ENCODE measurements at regions not wholly inside any gene's neighbourhood (a gene's known extent, or its start where the extent isn't known, plus 50 kb on each side); places are given as distances from the start of the nearest gene placed in this dataset.

DNA sequence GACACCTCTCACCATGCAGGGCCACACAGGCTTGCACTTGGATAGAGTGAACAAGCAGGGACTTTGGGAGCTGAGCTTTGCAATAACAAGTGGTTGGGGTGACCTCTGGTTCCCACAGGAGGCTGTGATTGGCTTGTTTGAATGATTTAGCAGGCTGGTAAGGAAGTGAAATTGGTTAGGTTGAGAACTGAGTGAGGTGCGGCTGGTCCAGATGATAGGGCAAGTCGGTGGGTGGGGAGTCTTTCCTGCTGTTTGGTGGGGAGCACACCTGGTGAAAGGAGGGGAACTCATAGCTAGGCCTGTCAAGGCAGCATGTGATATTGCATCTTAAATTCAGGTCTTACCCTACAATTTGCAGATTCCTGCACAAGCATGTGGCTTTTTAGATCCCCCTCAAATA, 794.6 kb upstream of the ZNF608 start:
- no peak for DNase-seq

DNA sequence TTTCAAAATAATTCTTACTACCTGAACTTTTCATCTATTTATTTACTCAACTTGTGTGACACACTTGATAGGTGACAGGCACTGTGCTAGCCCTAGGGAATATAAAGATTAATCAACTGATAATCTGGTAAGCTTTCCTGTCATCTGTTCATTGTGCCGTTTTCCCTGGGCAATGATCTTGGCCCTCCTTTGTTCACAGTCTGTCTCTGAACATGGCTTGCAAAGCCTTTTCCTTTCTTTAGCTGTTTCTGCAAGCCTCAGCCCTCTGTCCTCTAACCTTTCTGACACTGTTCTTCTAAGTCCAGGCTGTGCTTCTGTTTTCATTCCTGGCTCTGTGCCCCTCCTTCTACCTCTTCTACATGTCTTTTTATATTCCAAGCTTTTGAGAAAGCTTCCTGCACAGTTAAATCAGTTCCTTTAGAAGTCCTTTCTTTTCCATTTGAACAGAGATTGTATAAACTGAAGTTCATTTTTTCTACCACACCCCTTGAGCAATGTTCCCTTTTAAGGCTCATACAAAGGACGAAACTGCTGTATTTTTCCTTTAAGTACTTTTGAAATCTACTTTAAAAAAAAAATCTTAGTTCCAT, 803.0 kb upstream of the ZNF608 start:
- no peak for DNase-seq

DNA sequence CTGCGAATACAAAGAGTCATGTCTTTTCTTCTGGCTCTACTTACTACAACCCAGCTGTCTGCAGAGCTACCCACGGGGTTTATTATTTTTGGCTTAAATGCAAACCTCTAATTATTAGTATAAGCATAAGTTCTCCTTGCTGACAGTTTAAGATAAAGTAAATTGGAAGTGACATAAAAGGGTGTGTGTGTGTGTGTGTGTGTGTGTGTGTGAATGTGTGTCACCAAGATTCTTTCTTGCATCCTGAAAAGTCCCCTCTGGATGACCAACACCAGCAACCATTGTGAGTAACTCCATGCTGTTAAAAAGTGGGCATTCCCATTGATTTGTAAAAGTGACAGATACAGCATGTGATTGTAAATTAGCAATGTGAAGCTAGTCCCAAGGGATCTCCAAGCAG, 803.8 kb upstream of the ZNF608 start:
- no peak for DNase-seq

DNA sequence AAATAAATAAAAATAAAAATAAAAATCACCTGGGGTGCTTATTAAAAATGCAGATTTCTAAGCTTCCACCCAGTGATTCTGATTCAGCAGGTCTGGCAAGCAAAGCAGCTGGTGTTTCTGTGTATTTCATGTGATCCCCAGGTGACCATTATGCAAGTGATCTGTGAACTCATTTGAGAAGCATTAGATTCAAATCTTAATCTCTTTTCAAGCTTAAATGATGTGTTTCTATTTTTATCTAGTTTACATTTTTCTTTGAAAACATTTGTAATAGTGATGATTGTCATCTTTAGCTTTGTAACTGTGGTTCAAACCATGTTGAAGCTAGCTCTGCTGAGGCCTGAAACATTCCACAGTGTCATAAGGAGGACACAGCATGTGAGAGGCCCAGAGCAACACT, 804.8 kb upstream of the ZNF608 start:
- no peak for DNase-seq

DNA sequence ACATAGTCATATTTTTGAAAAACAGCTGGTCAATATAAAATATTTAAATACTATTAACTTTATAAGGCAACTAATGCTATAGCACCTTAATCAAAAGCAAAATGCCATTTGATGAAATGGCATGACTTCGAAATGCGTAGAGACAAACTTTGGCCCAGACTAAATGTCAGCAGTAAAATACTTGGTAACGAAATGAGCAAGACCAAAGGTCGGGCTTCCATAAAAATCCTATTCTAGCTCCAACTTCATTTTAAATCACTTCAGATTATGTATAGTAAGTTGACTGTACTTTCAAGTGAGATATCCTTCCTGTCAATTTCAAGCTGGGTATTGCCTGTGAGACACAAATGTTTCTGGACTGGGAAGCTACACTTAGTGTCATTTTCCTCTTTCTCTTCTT, 805.4 kb upstream of the ZNF608 start:
- no peak for DNase-seq

GRCh38 chr5:125552486-125552885, 806.0 kb upstream of the ZNF608 start:
- DNase-seq, result no peak

DNA sequence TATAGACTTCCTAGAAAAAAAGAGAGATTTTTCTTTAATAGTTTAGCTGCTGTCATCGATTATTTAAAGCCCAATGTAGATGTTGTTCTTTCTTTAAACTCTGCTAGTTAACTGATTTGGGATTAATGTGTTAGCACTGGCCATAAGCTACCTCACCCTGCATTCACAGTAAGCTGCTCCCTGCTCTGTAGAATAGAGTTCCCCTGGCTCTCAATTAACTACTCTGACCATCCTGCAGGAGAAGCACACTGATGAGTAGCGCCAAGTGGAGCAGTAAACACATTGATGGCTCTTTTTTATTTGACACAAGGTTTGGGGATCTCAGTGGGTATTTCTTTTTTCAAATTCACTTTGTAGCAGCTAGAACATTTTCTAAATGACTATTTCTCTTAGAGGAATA, 807.9 kb upstream of the ZNF608 start:
- no peak for DNase-seq

- no peak for DNase-seq
These were observed 809.2 kb upstream of the ZNF608 start for GRCh38 chr5:125555591-125555990.

DNA sequence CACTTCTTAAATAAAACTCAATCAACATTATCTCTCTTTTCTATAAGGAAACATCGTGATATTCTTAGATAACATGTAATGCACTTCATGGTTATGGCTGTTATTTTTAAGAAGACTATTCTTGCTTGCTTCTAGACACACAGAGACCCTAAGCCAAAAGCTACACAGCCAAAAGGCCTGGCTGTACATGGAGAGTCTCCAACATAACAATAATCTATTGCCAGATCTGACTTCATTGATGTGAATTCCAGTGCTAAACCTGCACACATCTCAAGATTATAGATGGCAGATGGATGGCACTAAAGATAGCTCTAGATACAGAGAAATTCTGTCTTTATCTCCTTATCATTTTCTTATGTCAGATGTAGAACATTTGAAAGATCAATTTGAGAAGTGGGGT, 811.6 kb upstream of the ZNF608 start:
- DNase-seq, result no peak

DNA sequence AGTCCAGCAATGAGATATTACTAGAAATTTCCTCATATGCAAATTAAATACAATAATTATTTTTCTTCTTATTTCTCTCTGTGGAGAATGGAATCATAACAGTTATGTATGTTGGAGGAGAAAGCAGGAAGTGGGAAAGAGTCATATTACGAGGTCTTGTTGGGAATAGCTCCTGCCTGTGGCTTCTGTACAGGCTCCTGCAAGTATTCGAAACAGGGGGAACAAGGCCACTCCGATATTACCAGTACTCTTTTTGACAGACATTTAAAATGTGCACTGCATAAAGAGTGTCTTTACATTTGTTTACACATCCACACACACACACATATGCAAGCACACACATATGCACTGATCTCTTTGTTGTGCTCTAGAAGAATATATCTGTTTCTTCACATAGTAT, 812.0 kb upstream of the ZNF608 start:
- DNase-seq, result no peak

DNA sequence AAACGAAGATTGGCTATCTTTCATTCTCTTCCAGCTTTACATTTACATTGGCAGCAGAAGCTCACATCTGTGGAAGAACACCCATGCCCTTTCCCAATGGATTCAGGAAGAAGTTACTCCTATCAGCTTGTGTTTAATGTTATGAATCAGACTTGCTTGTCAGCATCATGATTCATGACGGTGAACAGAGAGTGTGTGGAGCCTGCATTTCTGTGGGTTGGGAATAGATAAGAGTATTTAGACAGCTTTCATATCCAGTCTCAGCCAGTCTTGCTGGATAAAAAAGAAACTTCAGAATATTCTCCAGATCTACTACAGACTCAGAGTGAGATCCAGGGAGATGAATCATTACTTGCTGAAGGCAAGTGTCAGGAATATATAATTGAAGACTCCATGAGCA, 812.9 kb upstream of the ZNF608 start:
- DNase-seq, result no peak

GRCh38 chr5:125560476-125561225, 814.2 kb upstream of the ZNF608 start:
- DNase-seq, result no peak

DNA sequence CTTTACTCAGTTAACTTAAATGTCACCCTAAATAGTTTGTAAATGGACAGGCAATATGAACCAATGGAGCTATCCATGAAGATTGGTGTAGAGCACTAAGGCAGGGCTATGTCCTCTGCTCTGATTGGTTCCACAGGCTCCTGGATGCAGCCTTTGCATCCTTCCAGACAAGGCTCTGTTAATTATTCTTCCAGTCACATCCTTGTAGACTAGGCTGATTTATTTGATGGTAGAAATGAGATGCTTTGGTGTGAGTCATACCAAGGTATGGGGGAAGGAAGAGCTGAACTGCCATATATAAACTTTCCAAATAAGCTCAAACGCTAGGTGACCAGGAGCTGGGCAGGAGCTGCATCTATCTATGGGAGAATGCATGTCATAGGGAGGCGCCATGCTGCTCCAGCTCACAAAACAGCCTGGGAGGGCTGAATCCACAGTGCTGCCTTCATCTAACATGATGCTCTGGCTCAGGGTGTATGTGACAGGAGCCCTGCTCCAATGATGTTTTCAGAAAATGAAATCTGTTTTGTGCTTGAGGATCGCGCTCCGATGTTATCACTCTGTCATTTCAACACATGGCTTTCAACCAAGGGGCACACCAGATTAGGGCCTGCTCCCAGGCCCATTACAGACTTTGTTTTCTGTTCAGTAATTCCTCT, 818.0 kb upstream of the ZNF608 start:
- no peak for DNase-seq

DNA sequence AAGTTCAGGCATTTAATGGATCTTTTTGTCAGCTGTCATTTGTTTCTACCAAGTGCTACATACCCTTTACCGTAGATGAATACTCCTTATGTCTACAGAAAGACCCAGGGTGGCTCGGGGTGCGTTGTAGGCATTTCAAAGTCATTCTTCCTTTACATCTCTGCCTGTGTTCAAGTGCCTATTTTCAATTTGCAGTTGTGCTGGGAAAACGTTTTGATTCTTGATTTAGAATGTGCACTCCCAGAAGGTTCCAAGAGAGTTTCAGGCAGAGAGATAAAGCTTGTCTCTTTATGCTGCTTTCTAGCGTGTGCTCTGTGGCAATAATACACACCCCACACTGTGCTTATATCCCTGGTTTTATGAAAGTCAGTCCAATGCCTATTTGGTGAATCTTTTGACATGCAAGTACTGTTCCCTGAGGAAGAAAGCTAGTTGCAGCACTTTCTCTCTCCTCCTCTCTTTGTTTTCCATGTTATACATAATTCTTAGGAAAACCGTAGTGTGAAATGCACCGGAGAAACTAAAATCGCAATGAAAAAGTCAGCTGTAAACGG, 828.1 kb upstream of the ZNF608 start:
- DNase-seq, result no peak

DNA sequence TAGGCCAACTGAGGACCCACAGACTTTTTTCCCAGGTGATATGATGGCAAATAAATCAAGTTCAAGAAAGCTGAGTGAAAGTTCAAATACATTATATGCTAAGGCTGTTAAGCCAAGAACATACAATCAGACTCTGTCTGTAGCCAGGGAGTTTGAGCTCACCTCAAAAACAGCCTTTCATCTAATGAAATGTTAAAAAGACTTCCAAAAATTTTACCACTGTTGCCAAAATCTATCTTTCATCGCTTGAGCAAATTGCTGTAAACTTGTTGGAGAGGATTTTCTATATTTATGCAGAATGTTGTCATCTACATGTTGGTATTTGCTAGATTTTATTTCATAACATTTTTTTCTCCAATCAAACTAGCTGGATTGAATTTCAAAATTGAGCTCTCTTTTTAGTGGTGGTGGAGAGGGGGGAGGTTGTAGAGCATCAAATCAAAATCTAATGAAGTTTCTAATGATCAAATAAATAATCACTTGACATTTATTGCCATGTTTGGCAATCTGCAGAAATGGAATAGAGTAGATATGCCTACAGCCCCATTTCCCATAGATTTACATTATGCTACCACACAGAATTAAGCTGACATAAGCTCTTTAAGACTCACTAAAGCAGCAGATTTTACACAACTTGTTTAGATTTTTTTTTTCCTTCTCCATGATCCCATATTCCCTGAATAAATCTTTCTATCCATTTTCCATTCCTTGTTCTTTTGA, 828.9 kb upstream of the ZNF608 start:
- no peak for DNase-seq

DNA sequence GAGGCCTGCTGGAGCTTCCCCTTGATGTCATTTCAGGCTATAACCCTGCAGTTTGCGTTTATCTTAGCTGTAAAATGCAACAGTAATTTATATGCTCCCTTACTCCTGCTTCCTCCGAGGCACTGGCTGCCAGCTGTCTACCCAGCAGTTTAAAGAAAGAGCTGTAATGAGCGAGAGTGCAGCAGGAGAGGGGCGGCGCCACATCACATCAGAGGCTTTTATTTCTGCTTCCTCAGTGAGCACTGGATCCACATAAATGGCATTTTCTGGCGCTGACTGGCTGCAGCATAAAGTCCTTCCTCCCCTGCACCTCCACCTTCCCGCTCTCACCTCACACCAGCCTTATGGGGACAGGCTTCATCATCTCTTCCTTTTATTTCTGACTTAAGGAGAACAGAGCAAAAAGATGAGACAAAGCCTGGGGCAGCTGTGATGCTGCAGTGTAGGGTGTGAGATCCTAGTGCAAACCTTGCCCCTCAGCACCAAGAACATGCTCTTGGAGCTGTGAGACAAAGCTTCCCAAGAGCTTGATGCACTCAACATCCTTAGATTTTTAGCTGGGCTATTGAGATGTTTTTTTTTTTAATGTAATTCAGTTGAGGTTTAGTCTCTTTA, 829.6 kb upstream of the ZNF608 start:
- DNase-seq, result no peak

DNA sequence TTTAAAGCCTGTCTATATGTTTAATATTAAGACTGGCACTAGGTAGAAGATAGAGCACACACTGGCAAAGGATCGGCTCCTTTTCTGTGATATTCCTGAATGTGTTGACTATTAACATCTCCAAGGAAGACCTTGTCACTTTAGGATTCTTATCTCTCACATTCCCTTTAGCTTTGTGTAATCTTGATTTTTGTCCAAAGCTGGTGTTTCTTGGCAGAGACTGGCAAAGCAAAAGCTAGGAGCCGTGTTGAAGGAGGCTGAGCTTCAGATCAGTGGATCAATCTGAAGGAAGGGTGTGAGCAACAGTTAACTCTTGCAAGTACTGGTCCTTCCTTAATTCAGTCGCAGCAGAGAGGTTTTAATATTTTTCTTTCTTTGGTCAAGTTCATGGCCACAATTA, 830.4 kb upstream of the ZNF608 start:
- no peak for DNase-seq

DNA sequence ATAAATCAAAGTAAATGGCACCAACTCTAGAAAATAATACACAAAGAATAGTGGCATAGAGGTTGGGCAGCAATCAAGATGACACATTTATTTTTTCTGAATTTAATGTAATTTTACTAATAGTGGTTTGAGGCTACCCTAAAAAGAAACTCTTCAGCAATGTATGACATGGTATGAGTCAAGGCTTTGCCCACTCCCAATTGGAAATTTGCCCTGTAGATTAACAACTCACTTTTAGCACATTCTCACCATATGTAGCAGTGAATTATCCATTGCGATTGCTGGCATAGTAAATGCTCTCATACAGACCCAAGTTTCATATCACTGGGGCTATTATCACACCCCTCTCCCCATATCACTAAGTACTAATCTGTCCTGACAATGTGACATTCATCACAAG, 832.1 kb upstream of the ZNF608 start:
- no peak for DNase-seq

DNA sequence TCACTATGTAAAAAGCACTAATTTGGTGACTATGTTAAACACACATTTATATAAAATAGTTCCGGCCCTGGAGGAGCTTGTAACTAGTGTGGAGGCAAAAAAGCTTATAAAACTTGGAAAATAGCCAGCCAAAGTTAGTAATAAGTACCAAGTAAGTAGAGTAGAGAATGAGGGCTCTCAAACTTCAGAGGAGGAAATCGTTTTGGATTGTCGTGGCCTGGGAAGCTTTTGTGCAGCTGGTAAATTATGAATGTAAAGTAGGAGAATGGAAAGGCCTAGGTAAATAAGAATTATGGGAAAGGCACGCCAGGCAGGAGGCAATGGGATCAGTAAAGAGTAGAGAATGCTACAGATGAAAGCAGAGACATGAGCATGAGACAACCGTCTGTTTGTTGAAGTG, 832.7 kb upstream of the ZNF608 start:
- DNase-seq, result no peak

DNA sequence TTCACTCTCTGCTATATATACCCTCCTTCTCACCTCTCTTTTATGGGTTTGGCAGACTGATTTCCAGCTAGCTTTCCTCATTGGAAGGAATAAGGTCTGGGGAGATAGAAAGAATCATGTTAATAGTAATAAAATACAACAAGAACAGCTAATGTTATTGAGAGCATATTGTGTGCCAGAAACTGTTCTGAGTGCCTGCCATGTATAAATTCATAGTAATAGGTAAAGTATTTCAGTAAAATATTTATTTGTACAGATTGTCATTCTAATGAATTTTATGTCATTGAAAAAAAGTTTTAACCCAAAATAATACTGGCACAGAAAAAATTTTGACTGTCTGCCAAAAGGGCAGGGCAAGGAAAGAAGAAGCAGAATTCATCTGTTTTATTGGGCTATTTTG, 834.9 kb upstream of the ZNF608 start:
- no peak for DNase-seq

- DNase-seq, result no peak
These were observed 835.9 kb upstream of the ZNF608 start for GRCh38 chr5:125582352-125582751.

DNA sequence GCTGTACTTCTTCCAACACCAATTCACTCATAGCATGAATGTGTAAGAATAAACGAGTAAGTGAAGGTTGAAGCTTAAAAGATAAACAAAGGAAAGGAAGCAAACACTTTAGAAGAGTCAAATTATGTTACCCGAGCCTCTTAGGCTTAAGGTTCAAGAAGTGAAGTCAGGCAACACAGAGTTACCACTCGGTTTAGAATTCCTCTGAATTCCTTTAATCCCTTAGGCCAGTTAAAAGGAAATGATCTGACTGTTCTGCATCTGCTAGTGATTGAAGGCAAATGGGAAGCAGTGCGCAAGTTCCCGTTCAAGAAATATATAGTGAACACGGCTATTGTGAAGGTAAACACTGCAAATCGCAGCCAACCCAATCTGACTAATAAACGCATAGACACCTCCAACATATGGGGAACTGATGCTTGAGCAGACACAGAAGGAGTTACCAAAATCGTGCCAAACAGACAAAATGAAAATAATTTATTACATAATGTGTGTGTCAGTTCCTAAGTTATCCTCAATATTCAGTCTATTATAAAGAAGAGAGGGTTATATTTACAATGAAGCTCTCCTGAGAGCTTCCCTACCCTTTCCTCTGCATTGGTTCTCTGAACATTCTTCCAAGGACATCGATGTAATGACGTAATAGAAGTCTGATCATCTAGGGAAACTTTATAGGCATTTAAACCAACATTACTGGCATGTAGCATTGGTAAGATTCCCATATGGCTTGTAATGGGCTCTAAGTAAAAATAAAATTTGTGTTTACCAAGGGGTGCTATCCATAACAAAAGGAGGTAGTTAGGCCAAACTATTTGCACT, 837.1 kb upstream of the ZNF608 start:
- no peak for DNase-seq

All from stimulated activated CD8-positive, alpha-beta memory T cell treated with anti-CD3 and anti-CD28 coated beads, Interleukin-4, amount 100 ng/mL, for 48 hours (primary cell).